Endothelial cell of umbilical vein (primary cell): ENCODE measurements at regions not wholly inside any gene's neighbourhood (a gene's known extent, or its start where the extent isn't known, plus 50 kb on each side); places are given as distances from the start of the nearest gene placed in this dataset.

Experiments
- BruUV-seq: library from RNA; stranded (reverse); fragments of 400-500 nt; replicated peaks from 2 replicates; lab custom pipeline; 2021; lab: Mats Ljungman, UMichigan
- CTCF ChIA-PET: fragments of 300-600, 350-600 bp; sonication (Branson Sonifier 250); formaldehyde crosslinking; loops from one replicate; lab custom pipeline; 2021; ENCODE audit warnings: antibody characterized with exemption, inconsistent platforms; lab: Charles Lee
- POLR2A ChIA-PET: fragments of 300-600, 350-600 bp; sonication (Branson Sonifier 250); formaldehyde crosslinking; loops from one replicate; lab custom pipeline; 2021; ENCODE audit warnings: antibody characterized with exemption, inconsistent platforms; lab: Charles Lee
- DNase-seq: peaks from one replicate; pipeline ENCODE4 v3.0.0-alpha.2; 2011; ENCODE audit warnings: low read depth, low spot score
- FAIRE-seq: peaks from 2 replicates; lab custom pipeline; 2011; peaks lifted over from hg19 to GRCh38; lab: Jason Lieb, UNC
- H2AFZ ChIP-seq: 2 replicates; pipeline ENCODE4 v1.6.0; 2012; ENCODE audit warnings: low read depth, low read length, control low read depth, inconsistent platforms
- H3K27ac ChIP-seq: 2 replicates; pipeline ENCODE4 v1.5.1; 2011; ENCODE audit warnings: low read depth, mild to moderate bottlenecking, control low read depth, low read length, moderate library complexity; ENCODE audit not compliant: insufficient read depth
- H3K27me3 ChIP-seq, 2 experiments: 2 replicates each; pipeline versions ENCODE4 v1.6.0 to v1.6.1; 2011; ENCODE audit warnings: low read length in 2 of 2, mixed read lengths in 1 of 2; ENCODE audit not compliant: control insufficient read depth in 2 of 2, insufficient read depth in 2 of 2
- H3K36me3 ChIP-seq, 2 experiments: 2 replicates in 1 of 2; 3 replicates in 1 of 2; pipeline ENCODE4 v1.5.1; 2011; ENCODE audit warnings: low read length in 2 of 2, mild to moderate bottlenecking in 1 of 2, moderate library complexity in 1 of 2; ENCODE audit not compliant: control insufficient read depth in 2 of 2, insufficient read depth in 2 of 2; ENCODE audit errors: extremely low read depth in 1 of 2
- H3K4me1 ChIP-seq: 3 replicates; pipeline ENCODE4 v1.5.1; 2011; ENCODE audit warnings: mild to moderate bottlenecking, low read length; ENCODE audit not compliant: control insufficient read depth, insufficient read depth; ENCODE audit errors: extremely low read depth
- H3K4me2 ChIP-seq: 2 replicates; pipeline ENCODE4 v1.6.1; 2011; ENCODE audit warnings: low read length, control low read depth, mixed read lengths; ENCODE audit not compliant: insufficient read depth
- H3K4me3 ChIP-seq, 3 experiments: fragments of 200-600 bp in 1 of 3; sonication (generic), shearing (Covaris generic) in 1 of 3; replicated peaks in 1 of 3; 2 replicates each; pipeline ENCODE4 v1.5.1; 2011 to 2016; ENCODE audit warnings: control low read depth in 3 of 3, low read length in 3 of 3, mild to moderate bottlenecking in 2 of 3, inconsistent platforms in 1 of 3, low read depth in 1 of 3, moderate library complexity in 1 of 3; ENCODE audit not compliant: insufficient read depth in 1 of 3
- H3K79me2 ChIP-seq: 2 replicates; pipeline ENCODE4 v1.6.0; 2012; ENCODE audit warnings: low read length, inconsistent platforms; ENCODE audit not compliant: control insufficient read depth, insufficient read depth
- H3K9ac ChIP-seq: replicated peaks from 2 replicates; pipeline ENCODE3; 2011; ENCODE audit warnings: low read length, control low read depth; ENCODE audit not compliant: insufficient read depth; ENCODE audit errors: extremely low read depth
- H3K9me1 ChIP-seq: replicated peaks from 3 replicates; pipeline ENCODE4 v1.6.0; 2011; ENCODE audit warnings: mild to moderate bottlenecking, low read length; ENCODE audit not compliant: control insufficient read depth, insufficient read depth; ENCODE audit errors: extremely low read depth
- H3K9me3 ChIP-seq: replicated peaks from 2 replicates; pipeline ENCODE4 v1.5.1; 2012; ENCODE audit warnings: low read length, inconsistent platforms; ENCODE audit not compliant: control insufficient read depth, insufficient read depth
- H4K20me1 ChIP-seq: replicated peaks from 2 replicates; pipeline ENCODE3; 2011; ENCODE audit warnings: mild to moderate bottlenecking, low read length; ENCODE audit not compliant: control insufficient read depth, insufficient read depth; ENCODE audit errors: extremely low read depth
- CTCF ChIP-seq, 2 donors: IDR thresholded peaks; 1 replicate in 1 of 2; 2 replicates in 1 of 2; pipeline ENCODE4 v1.5.1; 2011; ENCODE audit warnings: low read length in 2 of 2, mild to moderate bottlenecking in 2 of 2, moderate library complexity in 2 of 2, control low read depth in 1 of 2, inconsistent platforms in 1 of 2, low read depth in 1 of 2; ENCODE audit not compliant: insufficient read depth in 1 of 2; ENCODE audit errors: extremely low read depth in 1 of 2
- EZH2 ChIP-seq: IDR thresholded peaks from 2 replicates; pipeline ENCODE4 v1.6.1; 2012; ENCODE audit warnings: borderline replicate concordance, low read depth, mild to moderate bottlenecking, moderate library complexity, low read length, inconsistent platforms; ENCODE audit not compliant: severe bottlenecking
- FOS ChIP-seq: IDR thresholded peaks from 2 replicates; pipeline ENCODE4 v1.6.1; 2011; ENCODE audit warnings: mild to moderate bottlenecking, low read length, moderate library complexity, borderline replicate concordance; ENCODE audit not compliant: insufficient read depth
- GATA2 ChIP-seq: IDR thresholded peaks from 2 replicates; pipeline ENCODE4 v1.7.0; 2011; ENCODE audit warnings: low read depth, mild to moderate bottlenecking, moderate library complexity, mixed read lengths, low read length; ENCODE audit not compliant: insufficient read length, insufficient read depth
- JUN ChIP-seq: IDR thresholded peaks from 2 replicates; pipeline ENCODE4 v1.6.1; 2011; ENCODE audit warnings: borderline replicate concordance, low read depth; ENCODE audit not compliant: insufficient read length, insufficient read depth
- MYC ChIP-seq: IDR thresholded peaks from one replicate; pipeline ENCODE4 v1.6.1; 2011; ENCODE audit warnings: mild to moderate bottlenecking, low read depth, low read length
- POLR2A ChIP-seq: IDR thresholded peaks from 2 replicates; pipeline ENCODE4 v1.6.1; 2012; ENCODE audit warnings: low read depth, mild to moderate bottlenecking, control low read depth, low read length
- POLR2AphosphoS5 ChIP-seq: IDR thresholded peaks from 2 replicates; pipeline ENCODE4 v1.6.1; 2012; ENCODE audit warnings: low read depth, mild to moderate bottlenecking, control low read depth, low read length, moderate library complexity; ENCODE audit not compliant: insufficient read depth
- dilution Hi-C: fragments of 300-500 bp; cut with MboI; formaldehyde crosslinking; loops from one replicate; pipeline ENCODE4 v1.15.0; 2019; ENCODE audit warnings: low sequenced_read_pairs; ENCODE audit not compliant: extremely low pct_ligation_motif_present
- intact Hi-C: fragments of 100-400 bp; cut with micrococcal nuclease; formaldehyde crosslinking; loops from one replicate; pipeline ENCODE4 v1.10.0; 2022
- TF ChIP-seq, protein P1 (sequence below): IDR thresholded peaks from 2 replicates; pipeline ENCODE4 v1.6.1; 2011; ENCODE audit not compliant: insufficient read depth, insufficient read length

DNA sequence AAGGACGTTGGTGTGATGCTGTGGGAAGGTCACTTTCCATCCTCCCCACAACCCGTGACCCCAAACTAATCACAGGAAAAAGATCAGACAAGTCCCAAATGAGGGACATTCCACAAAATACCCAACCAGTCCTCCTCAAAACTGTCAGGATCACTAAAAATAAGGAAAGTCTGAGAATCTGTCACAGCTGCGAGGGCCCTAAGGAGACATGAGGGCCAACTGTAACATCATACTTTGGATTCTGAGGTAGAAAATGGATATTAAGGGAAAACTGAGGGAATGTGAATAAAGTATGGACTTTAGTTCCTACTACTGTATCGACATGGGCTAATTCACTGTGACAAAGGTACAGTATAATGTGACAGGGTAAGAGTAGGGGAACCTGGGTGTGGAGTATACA, 85.1 kb upstream of the FAM20C start:
- Histone ChIP-seq H3K79me2 (no peaks in the 10 kb centered on the region), H3K9ac (no peak overlapping the region), H3K4me3 (no peak overlapping the region), H3K9me1 (no peaks in the 10 kb centered on the region), H3K36me3 (no peaks in the 10 kb centered on the region), H4K20me1 (no peaks in the 10 kb centered on the region), H3K27ac (no peak overlapping the region), H3K9me3 (no peaks in the 10 kb centered on the region), H3K27me3 (peaks cover 4 to 6% of the 10 kb centered on the region in 2 experiments), H2AFZ (no peak overlapping the region), H3K4me1 (no peaks in the 10 kb centered on the region), H3K4me2 (no peak overlapping the region)
- intact Hi-C loops (no loop called here), dilution Hi-C loops (no loop called here)
- BruUV-seq = no TSS peak
- FAIRE-seq = no peak
- POLR2A ChIA-PET = no interaction called here
- TF ChIP-seq MYC (no peak), CTCF (IDR thresholded peaks at IDR 0.05; ENCODE audit: extremely low read depth in 1 of 2, insufficient read depth in 1 of 2, low read depth in 1 of 2, low read length in 2 of 2) (no peak), POLR2AphosphoS5 (no peak), POLR2A (no peak), JUN (no peak), FOS (no peak), EZH2 (no peak), GATA2 (no peak)
- TF ChIP-seq, protein P1, sequence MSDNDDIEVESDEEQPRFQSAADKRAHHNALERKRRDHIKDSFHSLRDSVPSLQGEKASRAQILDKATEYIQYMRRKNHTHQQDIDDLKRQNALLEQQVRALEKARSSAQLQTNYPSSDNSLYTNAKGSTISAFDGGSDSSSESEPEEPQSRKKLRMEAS = no peak
- CTCF ChIA-PET = no interaction called here
- DNase-seq = no peak
